Mesenchymal stem cell (in vitro differentiated cells and primary cell): ENCODE measurements at regions not wholly inside any gene's neighbourhood (a gene's known extent, or its start where the extent isn't known, plus 50 kb on each side); places are given as distances from the start of the nearest gene placed in this dataset.
A peak's percentile ranks its signal among the peaks of the same experiment; 100 is the strongest.

Experiments
- DNase-seq: peaks from one replicate; pipeline ENCODE4 v3.0.0-alpha.2; 2013
- H2AFZ ChIP-seq: one replicate; pipeline ENCODE4 v1.6.1; 2013; ENCODE audit warnings: low read depth, mild to moderate bottlenecking, control low read depth, inconsistent platforms, low read length, moderate library complexity
- H2AK5ac ChIP-seq: 2 replicates; pipeline ENCODE4 v1.6.1; 2013; ENCODE audit warnings: low read length, moderate library complexity, mild to moderate bottlenecking, inconsistent platforms; ENCODE audit not compliant: severe bottlenecking
- H2BK120ac ChIP-seq: one replicate; pipeline ENCODE4 v1.6.1; 2013; ENCODE audit warnings: low read depth, mild to moderate bottlenecking, inconsistent platforms, low read length, moderate library complexity
- H2BK12ac ChIP-seq, 2 experiments: one replicate each; pipeline ENCODE4 v1.6.1; 2013; ENCODE audit warnings: inconsistent platforms in 2 of 2, low read length in 2 of 2, mild to moderate bottlenecking in 2 of 2, moderate library complexity in 2 of 2, control low read depth in 1 of 2
- H2BK15ac ChIP-seq: one replicate; pipeline ENCODE4 v1.6.1; 2013; ENCODE audit warnings: mild to moderate bottlenecking, low read depth, inconsistent platforms; ENCODE audit not compliant: poor library complexity, severe bottlenecking
- H2BK5ac ChIP-seq: 2 replicates; pipeline ENCODE4 v1.6.1; 2013; ENCODE audit warnings: low read depth, mild to moderate bottlenecking, low read length, control low read depth, inconsistent platforms; ENCODE audit not compliant: poor library complexity, severe bottlenecking
- H3K14ac ChIP-seq, 2 experiments: one replicate each; pipeline ENCODE4 v1.6.1; 2013; ENCODE audit warnings: inconsistent platforms in 2 of 2, low read length in 2 of 2, control low read depth in 1 of 2, mild to moderate bottlenecking in 1 of 2, moderate library complexity in 1 of 2
- H3K18ac ChIP-seq, 2 experiments: one replicate each; pipeline ENCODE4 v1.6.1; 2013; ENCODE audit warnings: inconsistent platforms in 2 of 2, low read length in 2 of 2, control low read depth in 1 of 2, low read depth in 1 of 2, mild to moderate bottlenecking in 1 of 2
- H3K23ac ChIP-seq, 2 experiments: one replicate each; pipeline ENCODE4 v1.6.1; 2013; ENCODE audit warnings: inconsistent platforms in 2 of 2, low read length in 2 of 2, mild to moderate bottlenecking in 2 of 2, moderate library complexity in 2 of 2, control low read depth in 1 of 2
- H3K27ac ChIP-seq: 2 replicates; pipeline ENCODE4 v1.5.1; 2013; ENCODE audit warnings: mild to moderate bottlenecking, moderate library complexity, low read length, control low read depth, inconsistent platforms; ENCODE audit not compliant: poor library complexity, severe bottlenecking
- H3K27me3 ChIP-seq, 2 experiments: 2 replicates each; pipeline versions ENCODE4 v1.6.1 to v1.7.0; 2013; ENCODE audit warnings: low read length in 2 of 2, mild to moderate bottlenecking in 2 of 2, moderate library complexity in 2 of 2, control low read depth in 1 of 2, inconsistent platforms in 1 of 2; ENCODE audit not compliant: control insufficient read depth in 1 of 2, insufficient read depth in 1 of 2
- H3K36me3 ChIP-seq, 2 experiments: 2 replicates each; pipeline versions ENCODE4 v1.6.1 to v1.7.0; 2013; ENCODE audit warnings: low read length in 2 of 2, control low read depth in 1 of 2, inconsistent platforms in 1 of 2, low read depth in 1 of 2, mild to moderate bottlenecking in 1 of 2; ENCODE audit not compliant: insufficient read depth in 2 of 2, control insufficient read depth in 1 of 2
- H3K4ac ChIP-seq, 2 experiments: one replicate each; pipeline ENCODE4 v1.6.1; 2013; ENCODE audit warnings: inconsistent platforms in 2 of 2, low read length in 2 of 2, mild to moderate bottlenecking in 2 of 2, moderate library complexity in 2 of 2, control low read depth in 1 of 2, low read depth in 1 of 2
- H3K4me1 ChIP-seq: 2 replicates; pipeline ENCODE4 v1.6.1; 2013; ENCODE audit warnings: low read depth, low read length, control low read depth; ENCODE audit not compliant: control insufficient read depth, insufficient read depth
- H3K4me2 ChIP-seq: 2 replicates; pipeline ENCODE4 v1.6.1; 2013; ENCODE audit warnings: low read length, mild to moderate bottlenecking, inconsistent platforms; ENCODE audit not compliant: poor library complexity, severe bottlenecking
- H3K4me3 ChIP-seq, 2 experiments: 2 replicates each; pipeline versions ENCODE4 v1.5.1 to v1.7.0; 2013; ENCODE audit warnings: low read length in 2 of 2, mild to moderate bottlenecking in 2 of 2, control low read depth in 1 of 2, low read depth in 1 of 2; ENCODE audit not compliant: insufficient read depth in 1 of 2
- H3K79me1 ChIP-seq: replicated peaks from 2 replicates; pipeline ENCODE4 v1.6.1; 2013; ENCODE audit warnings: mild to moderate bottlenecking, control low read depth, low read length, inconsistent platforms; ENCODE audit not compliant: poor library complexity, severe bottlenecking
- H3K9ac ChIP-seq: 2 replicates; pipeline ENCODE4 v1.7.0; 2013; ENCODE audit warnings: mild to moderate bottlenecking, low read length, moderate library complexity
- H3K9me3 ChIP-seq: 2 replicates; pipeline ENCODE4 v1.7.0; 2013; ENCODE audit warnings: mild to moderate bottlenecking, low read length; ENCODE audit not compliant: control insufficient read depth
- H4K8ac ChIP-seq: one replicate; pipeline ENCODE4 v1.6.1; 2013; ENCODE audit warnings: inconsistent platforms, mild to moderate bottlenecking, low read length, moderate library complexity
- H4K91ac ChIP-seq: one replicate; pipeline ENCODE4 v1.6.1; 2013; ENCODE audit warnings: mild to moderate bottlenecking, low read length, inconsistent platforms
- WGBS: methylation state at CpG from one replicate; pipeline ENCODE4 v1.1.7; 2013; ENCODE audit warnings: mixed read lengths; 5-methylcytosine and 5-hydroxymethylcytosine counted together

- Histone ChIP-seq H2BK15ac (no peak overlapping the region), H3K79me1 (no peaks in the 10 kb centered on the region), H3K27me3 (no peaks in the 10 kb centered on the region), H2AK5ac (no peak overlapping the region), H3K4me3 (no peak overlapping the region), H3K9ac (no peak overlapping the region), H2AFZ (no peak overlapping the region), H3K14ac (no peak overlapping the region), H3K27ac (no peak overlapping the region), H3K4ac (no peak overlapping the region), H3K36me3 (no peaks in the 10 kb centered on the region), H2BK120ac (no peak overlapping the region), H4K91ac (no peak overlapping the region), H2BK12ac (no peak overlapping the region), H2BK5ac (no peak overlapping the region), H3K4me1 (no peaks in the 10 kb centered on the region), H3K18ac (no peak overlapping the region), H3K4me2 (no peak overlapping the region), H3K23ac (no peak overlapping the region), H3K9me3 (no peaks in the 10 kb centered on the region), H4K8ac (no peak overlapping the region)
- no peak for DNase-seq
- 68% methylated on average over 3 of the region's 3 CpGs for WGBS
Observed at GRCh38 chr9:1210954-1211353, 160.8 kb downstream of the DMRT2 start.

GRCh38 chr9:1216532-1216931 lies 166.4 kb downstream of the DMRT2 start:
- Histone ChIP-seq H3K18ac (no peak overlapping the region), H4K91ac (no peak overlapping the region), H2BK12ac (no peak overlapping the region), H3K4me2 (no peak overlapping the region), H2AK5ac (no peak overlapping the region), H3K27ac (no peak overlapping the region), H3K9me3 (no peaks in the 10 kb centered on the region), H3K4me3 (no peak overlapping the region), H3K36me3 (no peaks in the 10 kb centered on the region), H3K9ac (peak overlapping the region; percentile 6), H3K14ac (no peak overlapping the region), H2AFZ (no peak overlapping the region), H2BK120ac (no peak overlapping the region), H3K27me3 (no peaks in the 10 kb centered on the region), H3K4ac (no peak overlapping the region), H2BK15ac (no peak overlapping the region), H3K23ac (no peak overlapping the region), H2BK5ac (no peak overlapping the region), H4K8ac (no peak overlapping the region), H3K4me1 (no peaks in the 10 kb centered on the region), H3K79me1 (no peaks in the 10 kb centered on the region)
- 100% methylated on average over 1 of the region's 2 CpGs for WGBS
- DNase-seq = no peak

GRCh38 chr9:1217076-1217475 lies 166.9 kb downstream of the DMRT2 start:
- H3K23ac ChIP-seq = no peak overlapping the region
- no peak overlapping the region for H2BK12ac ChIP-seq
- no peaks in the 10 kb centered on the region for H3K36me3 ChIP-seq
- no peak overlapping the region for H4K8ac ChIP-seq
- no peak overlapping the region for H3K14ac ChIP-seq
- H2AFZ ChIP-seq = no peak overlapping the region
- 63% methylated on average over 5 of the region's 5 CpGs for WGBS
- no peak overlapping the region for H4K91ac ChIP-seq
- no peak overlapping the region for H2BK120ac ChIP-seq
- no peak overlapping the region for H2BK15ac ChIP-seq
- no peak overlapping the region for H3K9ac ChIP-seq
- no peaks in the 10 kb centered on the region for H3K9me3 ChIP-seq
- no peaks in the 10 kb centered on the region for H3K79me1 ChIP-seq
- H3K4me1 ChIP-seq = no peaks in the 10 kb centered on the region
- no peak overlapping the region for H2AK5ac ChIP-seq
- H3K18ac ChIP-seq = no peak overlapping the region
- H3K27me3 ChIP-seq = no peaks in the 10 kb centered on the region
- H3K27ac ChIP-seq = no peak overlapping the region
- H3K4me3 ChIP-seq = no peak overlapping the region
- H3K4me2 ChIP-seq = no peak overlapping the region
- no peak overlapping the region for H2BK5ac ChIP-seq
- DNase-seq = no peak
- no peak overlapping the region for H3K4ac ChIP-seq

GRCh38 chr9:1219284-1219683 lies 169.1 kb downstream of the DMRT2 start:
- Histone ChIP-seq H3K9ac (no peak overlapping the region), H2AK5ac (no peak overlapping the region), H3K4me3 (no peak overlapping the region), H3K27me3 (no peaks in the 10 kb centered on the region), H3K14ac (no peak overlapping the region), H3K27ac (no peak overlapping the region), H4K91ac (no peak overlapping the region), H3K4me1 (no peaks in the 10 kb centered on the region), H3K36me3 (no peaks in the 10 kb centered on the region), H2BK12ac (no peak overlapping the region), H3K4me2 (no peak overlapping the region), H3K79me1 (no peaks in the 10 kb centered on the region), H3K4ac (no peak overlapping the region), H2BK5ac (no peak overlapping the region), H3K23ac (no peak overlapping the region), H3K18ac (no peak overlapping the region), H2AFZ (no peak overlapping the region), H2BK120ac (no peak overlapping the region), H2BK15ac (no peak overlapping the region), H3K9me3 (no peaks in the 10 kb centered on the region), H4K8ac (no peak overlapping the region)
- WGBS = 39% methylated on average over 2 of the region's 2 CpGs
- no peak for DNase-seq
